ENCODE measurements at regions not wholly inside any gene's neighbourhood (a gene's known extent, or its start where the extent isn't known, plus 50 kb on each side); places are given as distances from the start of the nearest gene placed in this dataset.
A peak's percentile ranks its signal among the peaks of the same experiment; 100 is the strongest.

DNA sequence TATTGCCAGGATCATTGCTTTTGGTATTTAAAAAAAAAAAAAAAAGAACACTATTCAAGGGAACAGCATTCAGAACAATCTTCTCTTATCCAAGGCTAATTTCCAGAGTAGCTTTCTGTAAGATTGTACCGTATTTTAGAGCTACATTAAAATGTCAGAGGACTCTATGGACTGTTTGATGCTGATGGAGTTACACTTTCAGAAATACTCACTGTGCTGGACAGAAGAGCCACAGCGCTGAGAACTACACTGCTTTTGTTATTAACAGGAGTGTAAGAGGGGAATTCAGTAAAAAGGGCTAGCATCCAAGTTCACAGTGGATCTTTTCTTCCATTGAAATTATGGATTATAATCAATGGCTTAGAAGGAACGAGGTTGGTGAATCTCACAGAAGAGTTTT, 247.7 kb downstream of the AHR start:
- Histone ChIP-seq H3K4me3 (no peak overlapping the region), H3K27me3 (no peaks in the 10 kb centered on the region), H3K4me1 (peaks cover 0 to 20% (median 0%) of the 10 kb centered on the region in 4 donors), H3K9me3 (no peaks in the 10 kb centered on the region), H3K36me3 (no peaks in the 10 kb centered on the region), H3K27ac (peak overlapping the region in 1 of 4 donors; percentile 40)
- no peak for TF ChIP-seq EP300 (IDR thresholded peaks at IDR 0.05; ENCODE audit: low read depth)
- TF ChIP-seq, protein P1, sequence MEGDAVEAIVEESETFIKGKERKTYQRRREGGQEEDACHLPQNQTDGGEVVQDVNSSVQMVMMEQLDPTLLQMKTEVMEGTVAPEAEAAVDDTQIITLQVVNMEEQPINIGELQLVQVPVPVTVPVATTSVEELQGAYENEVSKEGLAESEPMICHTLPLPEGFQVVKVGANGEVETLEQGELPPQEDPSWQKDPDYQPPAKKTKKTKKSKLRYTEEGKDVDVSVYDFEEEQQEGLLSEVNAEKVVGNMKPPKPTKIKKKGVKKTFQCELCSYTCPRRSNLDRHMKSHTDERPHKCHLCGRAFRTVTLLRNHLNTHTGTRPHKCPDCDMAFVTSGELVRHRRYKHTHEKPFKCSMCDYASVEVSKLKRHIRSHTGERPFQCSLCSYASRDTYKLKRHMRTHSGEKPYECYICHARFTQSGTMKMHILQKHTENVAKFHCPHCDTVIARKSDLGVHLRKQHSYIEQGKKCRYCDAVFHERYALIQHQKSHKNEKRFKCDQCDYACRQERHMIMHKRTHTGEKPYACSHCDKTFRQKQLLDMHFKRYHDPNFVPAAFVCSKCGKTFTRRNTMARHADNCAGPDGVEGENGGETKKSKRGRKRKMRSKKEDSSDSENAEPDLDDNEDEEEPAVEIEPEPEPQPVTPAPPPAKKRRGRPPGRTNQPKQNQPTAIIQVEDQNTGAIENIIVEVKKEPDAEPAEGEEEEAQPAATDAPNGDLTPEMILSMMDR (IDR thresholded peaks at IDR 0.05) = no peak
- no peak for TF ChIP-seq POLR2A (IDR thresholded peaks at IDR 0.05)
- no peak for TF ChIP-seq POLR2AphosphoS5 (IDR thresholded peaks at IDR 0.05)
- DNase-seq = no peak
- in situ Hi-C loops (cut with MboI; ENCODE audit: low pct_ligation_motif_present in 1 of 4, low pct_unique_long_range_greater_than_20kb in 1 of 4, low sequenced_read_pairs in 3 of 4) = loop anchor here in 2 of 4 donors (25.0 kb wide), 1 partner anchor 559 kb away; no protein-coding TSS in a partner anchor
- intact Hi-C loops (cut with DNase I; ENCODE audit: low total_unique reads) = no loop called here
- 63 to 74% methylated on average over 3 of the region's 3 CpGs for WGBS, 2 donors (ENCODE audit: low coverage in 1 of 2)

DNA sequence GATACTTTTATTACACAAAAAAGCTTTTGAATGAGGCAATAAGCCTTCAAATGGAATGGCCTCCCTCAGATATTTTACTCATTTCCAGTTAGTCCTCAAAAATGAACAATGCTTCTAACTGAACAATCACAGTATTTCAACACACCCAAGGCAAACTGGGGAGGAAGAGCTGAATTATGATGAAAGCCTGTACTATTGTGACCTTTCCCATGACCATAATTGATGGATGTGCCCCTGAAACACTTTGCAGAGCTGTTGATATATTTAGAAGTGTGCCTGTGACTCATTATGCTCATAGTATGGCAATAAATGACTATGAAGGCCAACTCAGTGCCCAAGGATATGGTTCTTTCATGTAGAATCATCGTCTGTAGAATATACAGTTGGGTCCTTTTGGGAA, 248.1 kb downstream of the AHR start:
- H3K27me3 ChIP-seq = no peaks in the 10 kb centered on the region
- no peak overlapping the region for H3K4me3 ChIP-seq
- peaks cover 0 to 20% (median 0%) of the 10 kb centered on the region in 4 donors for H3K4me1 ChIP-seq
- no peaks in the 10 kb centered on the region for H3K9me3 ChIP-seq
- TF ChIP-seq, protein P1 (IDR thresholded peaks at IDR 0.05) = no peak
- peak in 2 of 3 donors; percentile 8 to 37 for TF ChIP-seq POLR2AphosphoS5 (IDR thresholded peaks at IDR 0.05)
- WGBS, 2 donors (ENCODE audit: low coverage in 1 of 2) = 40 to 74% methylated on average over 1 of the region's 1 CpG
- intact Hi-C loops (cut with DNase I; ENCODE audit: low total_unique reads) = no loop called here
- no peaks in the 10 kb centered on the region for H3K36me3 ChIP-seq
- in situ Hi-C loops (cut with MboI; ENCODE audit: low pct_ligation_motif_present in 1 of 4, low pct_unique_long_range_greater_than_20kb in 1 of 4, low sequenced_read_pairs in 3 of 4) = loop anchor here in 2 of 4 donors (25.0 kb wide), 1 partner anchor 559 kb away; no protein-coding TSS in a partner anchor
- DNase-seq = no peak
- H3K27ac ChIP-seq = peak overlapping the region in 2 of 4 donors; percentile 2 to 40

DNA sequence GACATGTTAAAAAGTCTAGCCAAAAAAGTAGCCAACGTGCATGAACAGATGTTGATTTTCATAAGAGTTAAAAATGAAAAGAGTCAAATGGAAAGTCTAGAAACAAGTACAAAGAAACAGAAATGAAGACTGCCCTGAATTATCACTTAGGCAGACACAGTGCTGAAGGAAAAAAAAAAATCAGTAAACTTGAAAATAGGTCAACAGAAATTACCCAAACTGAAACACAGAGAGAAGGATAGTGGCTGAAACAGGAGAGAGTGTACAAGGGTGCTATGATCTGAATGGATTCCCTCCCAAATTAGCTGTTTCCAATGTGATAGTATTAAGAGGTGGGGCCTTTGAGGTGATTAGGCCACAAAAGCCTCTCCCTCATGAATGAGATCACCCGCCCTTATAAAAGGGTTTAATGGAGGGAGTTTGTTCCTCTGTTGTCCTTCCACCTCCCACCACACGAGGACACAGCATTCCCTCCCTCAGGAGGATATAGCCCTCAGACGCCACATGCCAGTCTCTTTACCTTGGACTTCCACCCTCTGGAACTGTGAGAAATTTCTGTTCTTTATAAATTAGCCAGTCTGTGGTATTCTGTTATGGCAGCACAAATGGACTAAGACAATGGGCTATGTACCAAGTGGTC, 249.7 kb downstream of the AHR start:
- Histone ChIP-seq H3K36me3 (no peaks in the 10 kb centered on the region), H3K4me1 (peaks cover 0 to 20% (median 0%) of the 10 kb centered on the region in 4 donors), H3K27me3 (no peaks in the 10 kb centered on the region), H3K9me3 (no peaks in the 10 kb centered on the region), H3K27ac (peak overlapping the region in 1 of 4 donors; percentile 16), H3K4me3 (no peak overlapping the region)
- no peak for DNase-seq
- WGBS, 2 donors (ENCODE audit: low coverage in 1 of 2) = 76 to 90% methylated on average over 2 to 4 of the region's 4 CpGs
- intact Hi-C loops (cut with DNase I; ENCODE audit: low total_unique reads) (no loop called here), in situ Hi-C loops (cut with MboI; ENCODE audit: low pct_ligation_motif_present in 1 of 4, low pct_unique_long_range_greater_than_20kb in 1 of 4, low sequenced_read_pairs in 3 of 4) (loop anchor here in 2 of 4 donors (25.0 kb wide), 1 partner anchor 561 kb away; no protein-coding TSS in a partner anchor)
- TF ChIP-seq POLR2A (IDR thresholded peaks at IDR 0.05) = no peak
- TF ChIP-seq, protein P1 (IDR thresholded peaks at IDR 0.05) = peak in 3 of 5 experiments; percentile 10 to 34 (median 23)

DNA sequence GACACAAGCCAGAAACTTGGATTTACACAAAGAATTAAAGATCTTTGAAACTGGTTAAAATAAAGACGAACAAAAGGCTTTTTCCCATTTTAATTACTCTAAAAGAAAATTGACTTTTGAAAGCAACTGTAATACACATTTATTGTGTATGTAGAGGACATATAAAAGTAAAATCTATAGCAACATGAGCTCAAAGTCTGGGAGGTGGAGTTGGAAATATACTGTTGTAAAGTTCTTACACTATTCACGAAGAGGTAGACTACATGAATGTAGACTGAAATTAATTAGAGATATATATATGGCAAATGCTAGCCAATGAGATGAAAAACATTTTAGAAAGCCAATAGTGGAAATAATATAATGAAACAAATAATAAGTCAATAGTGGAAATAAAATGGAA, 251.0 kb downstream of the AHR start:
- in situ Hi-C loops (cut with MboI; ENCODE audit: low pct_ligation_motif_present in 1 of 4, low pct_unique_long_range_greater_than_20kb in 1 of 4, low sequenced_read_pairs in 3 of 4) = loop anchor here in 2 of 4 donors (25.0 kb wide), 1 partner anchor 562 kb away; no protein-coding TSS in a partner anchor
- H3K4me3 ChIP-seq = no peak overlapping the region

More for the DNA sequence above, 251.0 kb downstream of the AHR start:
- Histone ChIP-seq H3K27me3 (no peaks in the 10 kb centered on the region), H3K9me3 (no peaks in the 10 kb centered on the region), H3K36me3 (no peaks in the 10 kb centered on the region), H3K4me1 (peaks cover 0 to 20% (median 0%) of the 10 kb centered on the region in 4 donors), H3K27ac (peak overlapping the region; percentile 7 to 52 (median 38))
- TF ChIP-seq POLR2A (IDR thresholded peaks at IDR 0.05) = no peak
- TF ChIP-seq EP300 (IDR thresholded peaks at IDR 0.05; ENCODE audit: low read depth) = no peak
- TF ChIP-seq, protein P1 (IDR thresholded peaks at IDR 0.05) = no peak
- no peak for TF ChIP-seq POLR2AphosphoS5 (IDR thresholded peaks at IDR 0.05)
- intact Hi-C loops (cut with DNase I; ENCODE audit: low total_unique reads) = no loop called here
- 30 to 66% methylated on average over 2 of the region's 2 CpGs for WGBS, 2 donors (ENCODE audit: low coverage in 1 of 2)
- no peak for DNase-seq
